Activated CD8-positive, alpha-beta T cell treated with anti-CD3 and anti-CD28 coated beads for 36 hours (primary cell): ENCODE measurements at regions not wholly inside any gene's neighbourhood (a gene's known extent, or its start where the extent isn't known, plus 50 kb on each side); places are given as distances from the start of the nearest gene placed in this dataset.

Experiments
- ATAC-seq: fragments of 200-7000 bp; cut with Tn5 transposase; one replicate; pipeline ENCODE4 v1.10.0; 2021; ENCODE audit warnings: mild to moderate bottlenecking, moderate library complexity
- CTCF ChIA-PET: fragments of 350-600 bp; sonication (Branson Sonifier 250); formaldehyde crosslinking; loops from one replicate; lab custom pipeline; 2021; ENCODE audit warnings: antibody characterized with exemption; lab: Charles Lee
- POLR2A ChIA-PET: fragments of 350-600 bp; sonication (Branson Sonifier 250); formaldehyde crosslinking; loops from one replicate; lab custom pipeline; 2021; ENCODE audit warnings: antibody characterized with exemption; lab: Charles Lee
- DNase-seq: peaks from one replicate; pipeline ENCODE4 v3.0.0-alpha.2; 2020
- H3K27ac Mint-ChIP-seq: one replicate; pipeline ENCODE4 v1.8.0; 2021; ENCODE audit warnings: mild to moderate bottlenecking, mixed read lengths
- H3K27me3 Mint-ChIP-seq: one replicate; pipeline ENCODE4 v1.8.0; 2021; ENCODE audit warnings: mixed read lengths
- H3K36me3 Mint-ChIP-seq: one replicate; pipeline ENCODE4 v1.8.0; 2021; ENCODE audit warnings: low read depth, mixed read lengths
- H3K4me1 Mint-ChIP-seq: one replicate; pipeline ENCODE4 v1.8.0; 2021; ENCODE audit warnings: low read depth, mixed read lengths
- H3K4me3 Mint-ChIP-seq: one replicate; pipeline ENCODE4 v1.8.0; 2021; ENCODE audit warnings: mild to moderate bottlenecking, moderate library complexity, mixed read lengths
- H3K9me3 Mint-ChIP-seq: one replicate; pipeline ENCODE4 v1.8.0; 2021; ENCODE audit warnings: mixed read lengths
- intact Hi-C: fragments of 100-400 bp; cut with micrococcal nuclease; formaldehyde crosslinking; loops from one replicate; pipeline ENCODE4 v1.10.0; 2022
- TF ChIP-seq, protein P1 (sequence below): fragments of 200-600 bp; IDR thresholded peaks from one replicate; pipeline ENCODE4 v1.8.0; 2022; ENCODE audit warnings: antibody characterized with exemption, mild to moderate bottlenecking

DNA sequence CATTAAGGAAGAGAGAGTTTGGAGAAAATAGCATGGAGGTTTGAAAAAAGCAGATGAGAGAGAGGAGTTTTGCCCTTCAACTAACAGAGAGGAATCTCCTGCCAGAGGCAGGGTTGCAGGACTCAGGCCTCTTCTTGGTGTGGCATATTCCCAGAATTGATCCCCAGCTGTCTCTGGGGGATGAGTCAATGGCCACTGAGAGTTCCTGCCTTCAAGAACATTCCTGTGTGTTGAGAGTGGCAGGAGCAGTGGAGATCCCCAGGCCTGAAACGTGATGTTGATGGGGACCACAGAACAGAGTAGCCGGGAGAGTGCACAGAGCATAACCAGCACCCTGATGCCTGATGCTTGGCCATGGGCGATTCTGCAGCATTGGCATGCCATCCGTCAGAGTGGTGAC, 348.4 kb upstream of the THBS1 start:
- TF ChIP-seq, protein P1, sequence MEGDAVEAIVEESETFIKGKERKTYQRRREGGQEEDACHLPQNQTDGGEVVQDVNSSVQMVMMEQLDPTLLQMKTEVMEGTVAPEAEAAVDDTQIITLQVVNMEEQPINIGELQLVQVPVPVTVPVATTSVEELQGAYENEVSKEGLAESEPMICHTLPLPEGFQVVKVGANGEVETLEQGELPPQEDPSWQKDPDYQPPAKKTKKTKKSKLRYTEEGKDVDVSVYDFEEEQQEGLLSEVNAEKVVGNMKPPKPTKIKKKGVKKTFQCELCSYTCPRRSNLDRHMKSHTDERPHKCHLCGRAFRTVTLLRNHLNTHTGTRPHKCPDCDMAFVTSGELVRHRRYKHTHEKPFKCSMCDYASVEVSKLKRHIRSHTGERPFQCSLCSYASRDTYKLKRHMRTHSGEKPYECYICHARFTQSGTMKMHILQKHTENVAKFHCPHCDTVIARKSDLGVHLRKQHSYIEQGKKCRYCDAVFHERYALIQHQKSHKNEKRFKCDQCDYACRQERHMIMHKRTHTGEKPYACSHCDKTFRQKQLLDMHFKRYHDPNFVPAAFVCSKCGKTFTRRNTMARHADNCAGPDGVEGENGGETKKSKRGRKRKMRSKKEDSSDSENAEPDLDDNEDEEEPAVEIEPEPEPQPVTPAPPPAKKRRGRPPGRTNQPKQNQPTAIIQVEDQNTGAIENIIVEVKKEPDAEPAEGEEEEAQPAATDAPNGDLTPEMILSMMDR, result no peak
- H3K4me3 Mint-ChIP-seq, result no peak overlapping the region
- ChIA-PET CTCF (no interaction called here), POLR2A (no interaction called here)
- peaks cover 3% of the 10 kb centered on the region for H3K9me3 Mint-ChIP-seq
- DNase-seq, result no peak
- intact Hi-C loops, result no loop called here
- no peak overlapping the region for H3K27ac Mint-ChIP-seq
- peaks cover 4% of the 10 kb centered on the region for H3K27me3 Mint-ChIP-seq
- no peaks in the 10 kb centered on the region for H3K36me3 Mint-ChIP-seq
- no peaks in the 10 kb centered on the region for H3K4me1 Mint-ChIP-seq
- no peak for ATAC-seq

DNA sequence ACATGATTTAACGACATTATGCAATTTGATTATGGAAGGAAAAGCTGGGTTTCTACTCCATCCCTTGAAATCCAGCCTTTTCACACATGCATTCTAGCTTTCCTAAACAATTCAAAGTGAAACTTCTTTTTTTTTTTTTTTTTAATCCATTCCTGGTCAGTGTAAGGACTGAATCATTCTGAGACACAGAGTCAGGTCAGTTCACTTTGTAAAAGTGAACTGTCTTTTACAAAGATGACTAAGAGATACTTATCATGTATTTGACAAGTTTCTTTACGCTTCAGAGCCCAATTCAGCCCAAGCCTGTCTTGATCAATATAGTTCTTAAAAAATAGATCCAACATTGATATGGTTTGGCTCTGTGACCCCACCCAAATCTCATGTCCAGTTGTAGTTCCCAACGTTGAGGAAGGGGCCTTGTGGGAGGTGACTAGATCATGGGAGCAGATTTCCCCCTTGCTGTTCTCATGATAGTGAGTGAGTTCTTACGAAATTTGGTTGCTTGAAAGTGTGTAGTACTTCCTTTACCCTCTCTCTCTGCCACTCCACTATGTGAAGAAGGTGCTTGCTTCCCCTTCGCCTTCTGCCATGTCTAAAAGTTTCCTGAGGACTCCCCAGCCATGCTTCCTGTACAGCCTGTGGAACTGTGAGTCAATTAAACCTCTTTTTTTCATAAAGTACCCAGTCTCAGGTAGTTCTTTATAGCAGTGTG, 345.6 kb upstream of the THBS1 start:
- Mint-ChIP-seq H3K4me3 (no peak overlapping the region), H3K36me3 (no peaks in the 10 kb centered on the region), H3K27ac (no peak overlapping the region), H3K4me1 (no peaks in the 10 kb centered on the region), H3K27me3 (peaks cover 4% of the 10 kb centered on the region), H3K9me3 (peaks cover 4% of the 10 kb centered on the region)
- intact Hi-C loops, result no loop called here
- ChIA-PET CTCF (no interaction called here), POLR2A (no interaction called here)
- ATAC-seq (no peak), DNase-seq (no peak)
- TF ChIP-seq, protein P1, result no peak

DNA sequence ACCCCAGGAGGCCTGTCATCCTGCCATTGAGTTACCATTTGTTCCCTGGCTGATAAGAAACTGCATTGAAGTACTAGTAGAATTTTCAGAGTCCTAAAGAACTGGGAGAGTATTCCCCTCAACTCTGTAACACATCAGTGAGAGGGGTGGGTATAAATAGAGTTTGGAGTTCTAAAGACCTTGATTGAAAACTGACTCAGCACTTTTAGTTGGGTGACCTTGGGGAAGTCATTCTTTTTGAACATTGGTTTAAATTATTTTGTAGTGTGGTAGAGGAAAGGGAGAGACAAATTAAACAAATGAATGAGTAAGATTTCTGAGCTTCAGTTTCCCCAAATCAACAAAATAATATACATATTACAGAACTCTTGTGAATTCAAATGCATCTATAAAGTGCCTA, 344.5 kb upstream of the THBS1 start:
- ChIA-PET POLR2A (no interaction called here), CTCF (no interaction called here)
- no peak for ATAC-seq
- no peak for DNase-seq
- intact Hi-C loops, result no loop called here
- Mint-ChIP-seq H3K36me3 (no peaks in the 10 kb centered on the region), H3K27ac (no peak overlapping the region), H3K9me3 (peaks cover 5% of the 10 kb centered on the region), H3K4me1 (no peaks in the 10 kb centered on the region), H3K4me3 (no peak overlapping the region), H3K27me3 (peaks cover 8% of the 10 kb centered on the region)
- TF ChIP-seq, protein P1, result no peak

DNA sequence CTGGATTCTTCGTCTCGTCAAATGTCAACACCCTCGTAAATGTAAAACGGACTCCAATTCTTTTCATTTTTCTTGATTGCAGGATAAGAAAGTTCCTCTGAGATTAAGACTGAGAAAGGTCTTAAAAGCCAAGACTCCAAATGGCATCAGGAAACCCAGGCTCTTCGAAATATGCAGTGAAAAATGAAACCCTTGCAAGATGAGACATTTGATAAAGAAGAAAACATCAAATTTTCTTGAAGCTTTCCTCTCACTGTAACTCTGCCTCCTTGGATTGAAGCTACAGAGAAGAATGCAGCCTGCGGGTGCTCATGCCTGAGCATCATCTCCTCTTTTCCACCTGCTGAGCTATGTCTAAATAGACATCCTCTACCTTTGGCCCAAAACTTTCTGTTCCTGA, 342.4 kb upstream of the THBS1 start:
- no peak for ATAC-seq
- H3K27ac Mint-ChIP-seq, result no peak overlapping the region
- H3K4me3 Mint-ChIP-seq, result no peak overlapping the region
- peaks cover 1% of the 10 kb centered on the region for H3K9me3 Mint-ChIP-seq
- TF ChIP-seq, protein P1, result no peak
- intact Hi-C loops, result no loop called here
- no peak for DNase-seq
- H3K4me1 Mint-ChIP-seq, result no peaks in the 10 kb centered on the region
- H3K36me3 Mint-ChIP-seq, result no peaks in the 10 kb centered on the region
- ChIA-PET POLR2A (no interaction called here), CTCF (no interaction called here)
- peaks cover 4% of the 10 kb centered on the region for H3K27me3 Mint-ChIP-seq

DNA sequence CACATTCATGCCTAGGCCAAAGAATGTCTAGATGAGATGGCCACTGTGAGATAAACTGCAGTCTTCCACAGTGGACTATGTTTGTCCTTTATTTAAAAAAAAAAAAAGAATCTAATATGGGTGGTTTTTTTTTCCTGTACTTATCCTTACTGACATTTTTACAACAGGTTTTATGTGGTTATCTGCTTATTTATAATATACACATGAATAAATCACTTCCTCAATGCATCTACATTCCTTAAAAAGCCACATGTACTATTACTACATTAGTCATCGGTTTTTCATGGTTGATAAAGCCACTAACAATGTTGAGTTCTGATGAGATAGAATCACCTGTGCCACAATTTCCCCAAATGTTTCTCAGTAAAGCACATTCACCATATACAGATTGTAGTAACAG, 341.3 kb upstream of the THBS1 start:
- Mint-ChIP-seq H3K4me3 (no peak overlapping the region), H3K36me3 (no peaks in the 10 kb centered on the region), H3K27ac (no peak overlapping the region), H3K9me3 (peaks cover 1% of the 10 kb centered on the region), H3K27me3 (peaks cover 4% of the 10 kb centered on the region), H3K4me1 (no peaks in the 10 kb centered on the region)
- intact Hi-C loops, result no loop called here
- ATAC-seq (no peak), DNase-seq (no peak)
- POLR2A ChIA-PET, result no interaction called here
- CTCF ChIA-PET, result no interaction called here
- TF ChIP-seq, protein P1, result no peak
